ENCODE measurements at regions not wholly inside any gene's neighbourhood (a gene's known extent, or its start where the extent isn't known, plus 50 kb on each side); places are given as distances from the start of the nearest gene placed in this dataset.

- no peak for DNase-seq (ENCODE audit: low spot score)
These were observed 178.4 kb downstream of the MRPL14 start for GRCh38 chr6:43948527-43949485.

DNA sequence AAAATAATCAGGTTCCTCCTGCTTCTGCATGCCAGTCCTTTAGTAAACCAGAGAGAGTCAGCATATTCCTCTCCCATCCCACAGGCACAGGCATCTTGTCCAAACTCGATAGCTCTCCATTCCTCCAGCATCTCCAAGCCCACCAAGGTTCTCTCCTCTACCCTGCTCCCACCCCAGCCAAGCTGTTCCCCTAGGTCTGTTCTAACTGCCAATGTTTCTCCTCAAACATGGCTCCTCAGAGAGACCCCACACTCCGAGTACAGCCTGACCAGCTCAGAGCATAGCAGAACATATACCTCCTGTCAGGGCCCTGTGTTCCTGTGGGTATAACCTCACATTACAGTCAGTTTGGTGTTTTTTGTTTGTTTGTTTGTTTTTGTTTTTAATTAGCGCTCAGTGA, 177.8 kb downstream of the VEGFA start:
- no peak for DNase-seq (ENCODE audit: low spot score)

DNA sequence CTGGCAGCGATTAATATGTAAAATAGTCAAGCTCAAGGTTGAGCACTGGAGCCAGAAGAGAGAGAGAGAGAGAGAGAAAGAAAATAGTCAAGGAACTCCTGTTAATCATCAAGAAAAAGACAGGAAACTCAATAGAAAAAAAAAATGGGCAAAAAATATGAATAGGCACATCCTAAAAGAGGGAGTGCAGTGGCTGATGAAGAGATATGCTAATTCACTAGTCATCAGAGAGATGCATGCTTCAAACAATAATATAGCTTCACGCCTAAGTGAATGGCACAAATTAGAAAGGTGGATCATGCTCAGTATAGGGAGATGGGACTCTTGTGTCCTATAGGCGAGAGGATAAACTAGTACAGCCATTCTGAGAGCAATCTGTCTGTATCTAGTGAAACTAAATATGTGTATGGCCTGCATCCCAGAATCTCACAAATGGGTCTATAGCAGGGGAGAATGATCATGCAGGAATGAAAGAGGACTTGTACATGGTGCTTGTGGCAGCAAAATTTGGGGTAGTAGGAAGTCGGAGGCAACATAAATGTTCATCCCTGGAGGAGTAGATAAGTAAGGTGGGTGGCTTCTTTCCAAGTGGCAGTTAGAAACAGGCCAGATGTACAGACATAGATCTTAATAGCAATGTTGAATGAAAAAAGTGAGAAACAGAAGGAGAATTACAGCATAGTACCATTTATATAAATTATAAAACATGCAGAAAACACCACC, 176.8 kb downstream of the VEGFA start:
- no peak for DNase-seq (ENCODE audit: low spot score)

DNA sequence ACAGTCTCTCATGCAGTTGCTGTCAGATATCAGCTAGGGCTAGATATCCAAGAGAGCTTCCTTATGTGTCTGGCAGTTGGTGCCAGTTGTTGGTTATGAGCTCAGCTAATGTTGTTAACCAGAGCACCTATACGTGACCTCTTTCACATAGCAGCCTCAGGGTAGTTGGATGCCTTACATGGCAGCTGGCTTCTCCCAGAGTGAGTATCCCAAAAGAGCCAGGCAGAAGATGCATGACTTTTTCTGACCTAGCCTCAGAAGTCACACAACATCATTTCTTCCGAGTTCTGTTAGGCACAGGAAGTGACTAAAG, 175.7 kb downstream of the VEGFA start:
- no peak for DNase-seq (ENCODE audit: low spot score)

- DNase-seq (ENCODE audit: low spot score) = no peak
These were observed 175.1 kb downstream of the VEGFA start for GRCh38 chr6:43944908-43945767.

DNA sequence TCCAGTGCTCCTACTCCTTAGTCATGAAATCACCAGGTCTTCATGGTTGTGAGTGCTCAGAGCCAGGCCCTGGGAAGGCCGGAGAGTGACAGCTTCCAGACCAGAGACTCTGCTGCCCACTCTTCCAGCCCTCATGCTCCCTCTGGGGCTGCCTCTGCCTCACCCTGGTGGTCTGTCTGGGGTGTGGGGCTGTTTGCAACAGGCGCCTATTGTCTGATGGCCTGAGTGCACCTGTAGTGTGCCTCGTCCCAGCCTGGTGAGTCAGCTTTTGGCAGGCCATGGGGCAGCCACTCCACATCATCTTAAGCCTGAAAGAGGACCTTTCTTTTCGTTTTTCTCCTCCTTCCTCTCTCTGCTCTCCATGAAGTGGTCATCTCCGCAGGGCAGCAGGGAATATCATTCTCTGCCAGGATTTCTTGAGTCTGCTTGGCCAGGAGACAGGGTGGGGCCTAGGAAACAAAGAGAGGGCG, 173.8 kb downstream of the VEGFA start:
- DNase-seq (ENCODE audit: low spot score) = no peak

GRCh38 chr6:43943099-43943766, 173.2 kb downstream of the VEGFA start:
- DNase-seq (ENCODE audit: low spot score) = no peak

DNA sequence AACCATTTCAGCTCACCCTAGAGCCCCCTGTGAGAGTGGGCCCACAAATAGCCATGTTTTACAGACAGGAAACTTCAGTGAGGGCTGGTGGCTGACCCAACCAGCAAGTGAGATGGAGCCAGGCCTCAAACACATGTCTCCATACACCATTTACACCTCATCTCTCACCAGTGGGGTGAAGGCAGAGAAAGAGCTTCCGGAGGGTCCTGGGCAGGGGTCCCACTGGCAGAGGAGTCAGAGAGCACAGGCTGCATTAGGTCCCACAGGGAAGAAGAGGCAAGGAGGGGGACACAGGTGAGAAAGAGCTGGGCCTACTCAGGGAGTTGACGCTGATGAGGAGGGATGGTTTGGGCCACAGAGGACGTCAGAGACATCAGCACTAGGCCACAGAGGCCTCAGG, 172.6 kb downstream of the VEGFA start:
- no peak for DNase-seq (ENCODE audit: low spot score)

DNA sequence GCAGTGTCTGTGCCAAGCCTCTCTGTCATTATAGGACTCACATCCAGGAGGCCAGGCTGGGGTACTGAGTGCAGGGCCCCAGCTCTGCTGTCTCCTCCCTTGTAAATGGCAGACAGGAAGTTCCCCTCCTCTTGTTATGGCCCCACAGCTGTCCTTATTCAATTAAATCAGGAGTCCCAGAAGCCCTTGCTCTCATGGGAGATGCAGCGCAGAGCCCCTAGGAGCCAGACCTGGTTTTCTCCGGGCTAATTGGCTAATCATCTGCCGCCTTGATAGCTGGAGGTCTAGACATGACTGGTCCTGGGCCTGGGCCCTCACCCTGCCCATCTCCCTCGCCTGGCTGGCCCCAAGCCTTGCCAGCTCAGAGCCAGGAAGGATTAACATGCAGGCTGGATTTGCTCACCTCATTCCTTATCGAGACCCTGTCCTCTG, 172.0 kb downstream of the VEGFA start:
- no peak for DNase-seq (ENCODE audit: low spot score)

DNA sequence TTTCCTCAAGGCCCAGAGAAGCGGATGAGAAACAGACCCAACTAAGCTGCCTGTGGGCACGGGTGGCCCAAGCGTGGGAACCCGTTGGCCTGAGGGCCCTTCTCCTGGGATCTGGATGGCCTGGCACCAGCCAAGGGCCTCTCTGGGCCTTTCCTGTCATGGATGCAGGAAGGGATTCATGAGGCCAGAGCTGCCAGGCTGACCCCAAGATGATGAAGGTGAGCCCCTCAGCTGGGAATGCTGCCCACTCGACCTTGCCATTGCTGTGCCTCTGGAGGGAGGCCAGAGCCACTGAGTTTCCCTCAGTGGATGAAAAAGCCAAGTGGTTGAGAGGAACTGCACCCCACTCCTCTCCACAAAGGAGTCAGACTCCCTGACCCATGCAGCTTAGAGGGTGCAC, 171.2 kb downstream of the VEGFA start:
- no peak for DNase-seq (ENCODE audit: low spot score)

DNA sequence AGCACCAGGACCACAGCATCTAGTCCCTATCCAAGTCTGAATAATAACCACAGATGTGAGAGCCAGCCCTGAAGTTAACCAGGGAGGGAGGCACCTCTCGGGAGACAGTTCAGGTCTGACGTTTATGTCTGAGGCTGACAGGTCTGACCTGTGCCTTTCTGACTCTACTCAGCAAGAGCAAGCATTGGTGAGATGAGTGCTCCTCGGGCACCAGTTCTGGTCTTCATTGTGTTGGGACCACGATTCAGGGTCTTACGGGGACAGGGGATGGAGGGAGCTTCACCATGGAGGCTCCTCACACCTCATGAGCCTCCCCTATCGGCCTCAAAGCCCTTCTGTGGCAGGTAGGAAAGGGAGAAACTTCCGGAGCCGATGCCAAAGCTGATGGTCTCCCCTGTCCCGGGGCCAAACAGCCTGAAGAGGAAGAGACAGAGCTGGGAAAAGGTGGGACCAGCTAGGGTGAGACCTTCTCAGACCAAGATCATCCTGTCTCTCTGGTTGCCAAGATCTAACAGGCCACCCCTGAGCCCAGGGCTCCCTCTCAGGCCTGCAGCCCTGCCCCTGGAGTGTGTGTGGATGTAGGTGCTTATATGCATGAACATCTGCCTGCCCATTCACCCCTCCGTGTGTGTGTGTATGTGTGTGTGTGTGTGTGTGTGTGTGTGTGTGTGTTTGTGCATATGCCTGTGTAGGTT, 170.5 kb downstream of the VEGFA start:
- no peak for DNase-seq (ENCODE audit: low spot score)

DNA sequence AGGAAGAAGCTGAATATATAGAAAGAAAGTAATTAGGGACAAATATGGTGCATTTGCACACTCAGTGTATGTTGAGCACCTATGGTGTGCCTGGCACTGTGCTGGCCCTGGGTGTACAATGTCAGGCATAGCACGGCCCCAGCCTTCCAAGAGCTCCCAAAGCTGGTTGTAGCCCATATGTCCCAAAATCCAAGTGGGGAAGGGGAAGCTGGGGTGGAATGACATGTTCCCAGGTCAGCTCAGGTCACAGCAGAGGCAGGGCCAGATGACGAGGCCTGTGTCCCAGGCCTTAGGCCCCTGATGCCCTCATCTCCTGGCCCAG, 170.0 kb downstream of the VEGFA start:
- no peak for DNase-seq (ENCODE audit: low spot score)

- DNase-seq (ENCODE audit: low spot score) = no peak
These were observed 169.5 kb downstream of the VEGFA start for GRCh38 chr6:43939281-43940070.

GRCh38 chr6:43938178-43939105, 168.4 kb downstream of the VEGFA start:
- DNase-seq (ENCODE audit: low spot score) = no peak

DNA sequence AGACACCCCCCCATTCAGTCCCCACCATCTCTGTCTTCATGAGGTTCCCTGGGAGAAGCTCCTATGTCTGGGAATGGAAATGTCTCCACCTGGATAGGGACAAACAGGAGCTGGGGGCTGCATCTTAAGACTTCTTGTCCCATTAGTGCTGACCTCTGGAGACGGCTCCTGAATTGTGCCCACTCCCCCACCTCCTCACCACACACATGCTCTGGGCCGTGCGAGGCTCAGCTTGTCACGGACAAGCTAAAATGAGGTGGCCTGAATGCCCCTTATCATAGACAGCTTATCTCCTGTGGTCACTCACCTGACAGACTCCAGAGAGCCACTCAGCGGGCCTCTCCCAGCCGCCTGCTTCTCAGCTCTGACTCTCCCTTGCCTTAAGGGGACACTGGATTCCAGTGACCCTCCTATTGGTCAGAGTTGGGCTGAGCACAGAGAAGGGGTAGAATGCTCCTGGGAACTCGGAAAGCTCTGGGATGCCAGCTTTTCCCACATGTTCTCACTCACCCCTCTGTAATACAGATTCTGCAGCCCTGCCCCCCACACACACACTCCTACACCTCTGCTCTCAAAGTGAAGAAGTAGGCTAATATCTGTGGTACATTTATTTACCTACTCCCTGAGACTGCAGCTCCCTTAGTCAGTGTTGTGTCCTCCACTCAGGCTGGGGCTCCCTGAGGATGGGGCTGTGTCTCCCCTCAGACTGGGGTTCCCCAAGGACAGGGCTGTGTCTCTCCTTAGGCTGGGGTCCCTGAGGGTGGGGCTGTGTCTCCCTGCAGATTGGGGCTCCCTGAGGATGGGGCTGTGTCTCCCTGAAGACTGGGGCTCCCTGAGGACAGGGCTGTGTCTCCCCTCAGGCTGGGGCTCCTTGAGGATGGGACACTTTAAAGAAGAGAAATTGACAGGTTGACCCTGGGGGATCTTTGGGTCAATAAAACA, 167.5 kb downstream of the VEGFA start:
- no peak for DNase-seq (ENCODE audit: low spot score)

GRCh38 chr6:43936476-43936875, 166.5 kb downstream of the VEGFA start:
- DNase-seq (ENCODE audit: low spot score) = no peak

DNA sequence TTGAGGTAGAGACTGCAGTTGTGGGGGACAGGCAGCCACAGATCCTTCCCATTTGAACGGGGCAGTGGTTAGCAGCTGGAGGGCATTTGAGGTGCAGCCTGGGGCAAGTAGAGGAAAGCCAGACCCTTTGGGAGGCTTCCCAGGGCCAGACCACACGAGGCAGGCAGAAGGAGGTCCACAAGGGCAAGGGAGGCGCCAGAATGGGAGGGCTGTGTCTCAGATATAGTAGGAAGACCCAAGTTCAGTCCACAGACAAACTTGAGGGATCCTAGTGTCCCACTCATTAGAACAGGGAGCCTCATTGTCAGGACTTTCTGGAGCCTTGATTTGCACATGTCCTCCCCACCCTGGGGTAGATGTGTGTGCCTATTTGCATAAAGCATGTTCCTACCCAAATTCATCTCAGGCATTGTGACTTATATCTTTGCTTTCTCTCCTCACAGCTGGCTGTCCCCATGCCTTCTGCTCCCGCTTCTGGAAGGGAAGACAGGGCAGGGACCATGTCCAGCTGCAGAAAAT, 166.0 kb downstream of the VEGFA start:
- DNase-seq (ENCODE audit: low spot score) = no peak

All from Ammon's horn (tissue), 1 donor.